ENCODE measurements at regions not wholly inside any gene's neighbourhood (a gene's known extent, or its start where the extent isn't known, plus 50 kb on each side); places are given as distances from the start of the nearest gene placed in this dataset.

DNA sequence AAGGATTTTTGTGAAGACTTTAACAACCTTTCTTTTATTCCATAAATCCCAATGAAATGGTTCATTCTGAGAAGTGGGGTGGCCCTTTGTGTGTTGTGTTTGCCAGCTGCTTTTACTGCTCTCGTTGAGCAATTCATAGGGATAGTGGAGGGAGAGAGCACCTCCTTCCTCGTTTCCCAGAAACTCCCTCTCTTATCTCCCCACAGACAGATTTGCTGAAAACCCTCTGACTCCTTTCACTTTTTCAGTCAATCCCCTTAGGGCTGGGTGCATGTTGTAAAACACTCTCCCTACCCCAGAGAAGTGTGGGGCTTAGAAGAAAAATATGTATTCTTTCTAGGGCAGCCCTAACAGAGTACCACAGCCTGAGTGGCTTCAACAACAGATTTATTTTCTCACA, 557.2 kb upstream of the RGMA start:
- no peaks in the 10 kb centered on the region for H3K79me2 ChIP-seq (ENCODE audit: insufficient read depth, low read length)
- no peaks in the 10 kb centered on the region for H3K36me3 ChIP-seq (ENCODE audit: control insufficient read depth in 1 of 2, insufficient read depth in 2 of 2, low read length in 2 of 2)
- no peaks in the 10 kb centered on the region for H3K27me3 ChIP-seq (ENCODE audit: insufficient read depth, low read length)
- H3K4me1 ChIP-seq (ENCODE audit: control insufficient read depth in 1 of 2, insufficient read depth in 2 of 2, low read length in 2 of 2): no peaks in the 10 kb centered on the region
- peaks cover 0 to 16% of the 10 kb centered on the region in 2 experiments; a peak in 1 of 4 replicates for H3K9me3 ChIP-seq (ENCODE audit: control insufficient read depth in 1 of 2, insufficient read depth in 1 of 2, low read depth in 1 of 2, low read length in 2 of 2)
- H2AFZ ChIP-seq (ENCODE audit: low read depth, low read length, poor library complexity, severe bottlenecking): no peak overlapping the region
- BruUV-seq (replicated peaks): no TSS peak
- no peak for TF ChIP-seq SP1 (IDR thresholded peaks at IDR 0.05; ENCODE audit: low read depth)
- TF ChIP-seq SRF (IDR thresholded peaks at IDR 0.05; ENCODE audit: low read depth): no peak
- no peak for TF ChIP-seq EGR1 (IDR thresholded peaks at IDR 0.05; ENCODE audit: low read depth)
- no peak for TF ChIP-seq SIN3A (IDR thresholded peaks at IDR 0.05; ENCODE audit: low read depth)
- no peak for TF ChIP-seq CEBPB (IDR thresholded peaks at IDR 0.05; ENCODE audit: low read depth)
- TF ChIP-seq ZFX (IDR thresholded peaks at IDR 0.05): no peak
- TF ChIP-seq EZH2 (IDR thresholded peaks at IDR 0.05): no peak
- no peak for TF ChIP-seq TCF7L2 (IDR thresholded peaks at IDR 0.05; ENCODE audit: borderline replicate concordance, extremely low read depth, insufficient read depth, insufficient read length)
- no peak for TF ChIP-seq POLR2A (IDR thresholded peaks at IDR 0.05; ENCODE audit: borderline replicate concordance, extremely low read depth, insufficient read depth, insufficient read length)
- TF ChIP-seq, protein P1, sequence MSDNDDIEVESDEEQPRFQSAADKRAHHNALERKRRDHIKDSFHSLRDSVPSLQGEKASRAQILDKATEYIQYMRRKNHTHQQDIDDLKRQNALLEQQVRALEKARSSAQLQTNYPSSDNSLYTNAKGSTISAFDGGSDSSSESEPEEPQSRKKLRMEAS (IDR thresholded peaks at IDR 0.05): no peak
- no peak for TF ChIP-seq CBX3 (IDR thresholded peaks at IDR 0.05; ENCODE audit: low read depth)
- H3K9ac ChIP-seq (ENCODE audit: low read length): no peak overlapping the region
- H4K20me1 ChIP-seq (ENCODE audit: insufficient read depth): no peaks in the 10 kb centered on the region
- POLR2A ChIA-PET: no interaction called here
- intact Hi-C loops (cut with micrococcal nuclease): no loop called here
- no peak overlapping the region for H3K27ac ChIP-seq (ENCODE audit: low read depth, low read length)
- ATAC-seq: no peak
- RAD21 ChIA-PET (ENCODE audit: low non-redundant PET in 1 of 2, low total read pairs in 2 of 2, uncharacterized antibody in 2 of 2, unreplicated experiment in 2 of 2): no interaction called here
- H3K9me2 ChIP-seq (ENCODE audit: insufficient read depth): no peaks in the 10 kb centered on the region
- CTCF ChIA-PET: no interaction called here
- DNase-seq (ENCODE audit: low read depth, low spot score): no peak
- no peak overlapping the region for H3K4me3 ChIP-seq (replicated peaks in 1 of 2; ENCODE audit: low read depth in 1 of 2, low read length in 2 of 2)
- H3K4me2 ChIP-seq (ENCODE audit: low read length): no peak overlapping the region

DNA sequence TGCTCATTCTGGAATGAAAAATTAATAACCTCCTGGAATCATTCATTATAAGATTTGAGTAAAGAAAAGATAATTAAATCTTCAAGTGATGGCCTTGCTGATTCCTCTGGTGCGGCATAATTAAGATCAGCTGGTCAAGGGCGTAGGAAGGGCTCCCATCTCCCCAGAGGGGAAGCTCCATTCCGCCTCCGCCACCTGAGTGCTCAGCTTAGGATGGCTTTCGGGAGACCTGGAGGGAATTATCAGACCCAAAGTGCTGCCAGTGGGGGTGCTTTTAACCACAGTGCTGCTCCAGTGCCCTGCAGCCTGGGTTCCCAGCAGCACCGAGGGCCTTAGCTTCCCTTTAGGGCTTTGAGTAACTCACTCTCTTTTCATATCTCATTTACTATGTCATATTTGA, 556.6 kb upstream of the RGMA start:
- no peaks in the 10 kb centered on the region for H3K27me3 ChIP-seq (ENCODE audit: insufficient read depth, low read length)
- ATAC-seq: no peak
- BruUV-seq (replicated peaks): no TSS peak
- no peaks in the 10 kb centered on the region for H3K9me2 ChIP-seq (ENCODE audit: insufficient read depth)
- DNase-seq (ENCODE audit: low read depth, low spot score): no peak
- no peak overlapping the region for H3K4me2 ChIP-seq (ENCODE audit: low read length)
- no peak overlapping the region for H2AFZ ChIP-seq (ENCODE audit: low read depth, low read length, poor library complexity, severe bottlenecking)
- intact Hi-C loops (cut with micrococcal nuclease): no loop called here
- no peak overlapping the region for H3K27ac ChIP-seq (ENCODE audit: low read depth, low read length)
- CTCF ChIA-PET: no interaction called here
- RAD21 ChIA-PET (ENCODE audit: low non-redundant PET in 1 of 2, low total read pairs in 2 of 2, uncharacterized antibody in 2 of 2, unreplicated experiment in 2 of 2): no interaction called here
- no peak overlapping the region for H3K4me3 ChIP-seq (replicated peaks in 1 of 2; ENCODE audit: low read depth in 1 of 2, low read length in 2 of 2)
- no peaks in the 10 kb centered on the region for H3K4me1 ChIP-seq (ENCODE audit: control insufficient read depth in 1 of 2, insufficient read depth in 2 of 2, low read length in 2 of 2)
- H3K79me2 ChIP-seq (ENCODE audit: insufficient read depth, low read length): no peaks in the 10 kb centered on the region
- H3K36me3 ChIP-seq (ENCODE audit: control insufficient read depth in 1 of 2, insufficient read depth in 2 of 2, low read length in 2 of 2): no peaks in the 10 kb centered on the region
- no peak overlapping the region for H3K9ac ChIP-seq (ENCODE audit: low read length)
- POLR2A ChIA-PET: no interaction called here
- peaks cover 0 to 15% of the 10 kb centered on the region in 2 experiments; a peak in 1 of 4 replicates for H3K9me3 ChIP-seq (ENCODE audit: control insufficient read depth in 1 of 2, insufficient read depth in 1 of 2, low read depth in 1 of 2, low read length in 2 of 2)
- no peaks in the 10 kb centered on the region for H4K20me1 ChIP-seq (ENCODE audit: insufficient read depth)
- TF ChIP-seq TCF7L2 (IDR thresholded peaks at IDR 0.05; ENCODE audit: borderline replicate concordance, extremely low read depth, insufficient read depth, insufficient read length) (no peak), EGR1 (IDR thresholded peaks at IDR 0.05; ENCODE audit: low read depth) (no peak), ATF3 (IDR thresholded peaks at IDR 0.05) (no peak), REST (IDR thresholded peaks at IDR 0.05; ENCODE audit: low read depth) (no peak), POLR2A (IDR thresholded peaks at IDR 0.05; ENCODE audit: borderline replicate concordance, extremely low read depth, insufficient read depth, insufficient read length) (no peak), EZH2phosphoT487 (IDR thresholded peaks at IDR 0.05; ENCODE audit: borderline replicate concordance) (no peak), CBX3 (IDR thresholded peaks at IDR 0.05; ENCODE audit: low read depth) (no peak), YY1 (IDR thresholded peaks at IDR 0.05; ENCODE audit: extremely low read depth, insufficient replicate concordance, low read depth, low read length) (no peak)
- TF ChIP-seq, protein P1 (IDR thresholded peaks at IDR 0.05): no peak
